Skeletal muscle tissue (tissue), 3 donors: ENCODE measurements at regions not wholly inside any gene's neighbourhood (a gene's known extent, or its start where the extent isn't known, plus 50 kb on each side); places are given as distances from the start of the nearest gene placed in this dataset.

Source experiments
- H3K27ac ChIP-seq: one replicate; pipeline ENCODE4 v1.7.0; 2013; ENCODE audit warnings: mild to moderate bottlenecking, low read depth, low read length, inconsistent platforms
- H3K27me3 ChIP-seq, 3 donors: one replicate each; pipeline ENCODE4 v1.7.0; 2013; ENCODE audit warnings: low read length in 3 of 3; ENCODE audit not compliant: control insufficient read depth in 3 of 3, insufficient read depth in 3 of 3
- H3K36me3 ChIP-seq, 3 donors: one replicate each; pipeline ENCODE4 v1.7.0; 2013; ENCODE audit warnings: low read length in 3 of 3; ENCODE audit not compliant: control insufficient read depth in 3 of 3, insufficient read depth in 3 of 3
- H3K4me1 ChIP-seq, 3 donors: one replicate each; pipeline ENCODE4 v1.7.0; 2013; ENCODE audit warnings: low read length in 3 of 3, mild to moderate bottlenecking in 3 of 3; ENCODE audit not compliant: control insufficient read depth in 3 of 3, insufficient read depth in 3 of 3
- H3K4me3 ChIP-seq, 3 donors: one replicate each; pipeline ENCODE4 v1.7.0; 2013; ENCODE audit warnings: low read length in 3 of 3
- H3K9ac ChIP-seq, 3 donors: one replicate each; pipeline ENCODE4 v1.7.0; 2013; ENCODE audit warnings: low read length in 3 of 3, mild to moderate bottlenecking in 3 of 3, moderate library complexity in 2 of 3, low read depth in 1 of 3
- H3K9me3 ChIP-seq, 3 donors: one replicate each; pipeline ENCODE4 v1.7.0; 2013; ENCODE audit warnings: low read length in 3 of 3; ENCODE audit not compliant: control insufficient read depth in 3 of 3
- donor health status: Osteomylitis.

DNA sequence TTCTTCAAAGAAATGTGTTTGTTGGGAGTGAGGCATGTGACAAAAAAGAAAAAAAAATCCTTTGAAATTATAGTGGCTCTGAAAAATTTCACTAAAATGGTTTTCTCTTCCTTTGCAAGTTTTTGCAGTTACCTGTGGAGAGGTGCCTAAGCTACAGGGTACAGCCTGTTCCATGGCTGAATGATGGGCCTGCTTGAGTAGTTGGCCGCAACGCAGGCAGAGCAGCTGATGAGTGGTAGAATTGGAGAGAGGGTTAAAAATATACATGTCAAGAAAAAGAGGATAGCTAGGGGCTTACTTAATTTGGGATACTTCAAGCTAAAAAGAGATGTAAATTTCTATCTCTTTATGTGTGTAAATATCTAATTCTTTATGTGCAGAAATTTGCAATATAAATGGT is 629.1 kb upstream of the SLC10A2 start:
- no peak overlapping the region for H3K27ac ChIP-seq
- no peaks in the 10 kb centered on the region for H3K27me3 ChIP-seq
- H3K4me1 ChIP-seq, result no peaks in the 10 kb centered on the region
- no peaks in the 10 kb centered on the region for H3K36me3 ChIP-seq
- no peak overlapping the region for H3K9ac ChIP-seq
- H3K9me3 ChIP-seq, result no peaks in the 10 kb centered on the region
- no peak overlapping the region for H3K4me3 ChIP-seq

DNA sequence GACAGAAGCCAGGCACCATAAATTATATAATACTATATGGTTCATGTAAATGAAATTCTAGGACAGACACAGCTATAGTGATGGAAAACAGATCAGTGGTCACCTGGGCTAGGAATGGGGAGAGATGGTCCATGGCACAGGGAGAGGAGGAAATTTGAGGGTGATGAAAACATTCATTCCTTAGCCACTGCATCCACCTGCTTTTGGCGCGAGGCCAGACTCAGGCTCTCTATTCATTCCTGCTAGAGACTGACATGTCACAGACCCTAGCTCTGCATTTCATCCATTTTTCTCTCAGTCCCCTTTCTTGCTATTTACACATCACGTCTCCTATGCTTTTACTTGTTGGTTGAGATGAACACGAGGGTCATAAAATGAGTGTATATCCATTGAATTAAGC is 628.3 kb upstream of the SLC10A2 start:
- no peak overlapping the region for H3K4me3 ChIP-seq
- no peaks in the 10 kb centered on the region for H3K27me3 ChIP-seq
- no peaks in the 10 kb centered on the region for H3K9me3 ChIP-seq
- H3K9ac ChIP-seq, result no peak overlapping the region
- H3K36me3 ChIP-seq, result no peaks in the 10 kb centered on the region
- H3K27ac ChIP-seq, result peak overlapping the region; percentile 9
- H3K4me1 ChIP-seq, result no peaks in the 10 kb centered on the region

DNA sequence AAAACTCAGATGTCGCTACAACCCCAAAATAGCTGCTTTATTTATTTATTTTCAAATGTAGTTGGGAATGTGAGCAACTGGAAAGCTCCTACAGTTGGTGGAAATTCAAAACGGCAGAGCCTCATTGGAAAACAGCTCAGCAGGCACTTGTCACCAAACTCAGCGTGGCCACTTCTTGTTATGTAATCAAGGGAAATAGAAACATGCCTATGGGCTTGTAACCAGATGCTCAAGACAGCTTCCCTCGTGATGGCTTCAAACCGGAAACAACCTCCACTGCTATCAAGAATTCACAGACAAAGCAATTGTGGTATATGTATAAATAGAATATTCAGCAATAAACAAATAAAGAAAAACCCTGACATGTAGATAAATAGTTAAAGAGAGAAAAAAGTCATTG is 627.8 kb upstream of the SLC10A2 start:
- H3K27me3 ChIP-seq, result no peaks in the 10 kb centered on the region
- H3K4me1 ChIP-seq, result no peaks in the 10 kb centered on the region
- no peak overlapping the region for H3K4me3 ChIP-seq
- no peak overlapping the region for H3K9ac ChIP-seq
- H3K36me3 ChIP-seq, result no peaks in the 10 kb centered on the region
- H3K27ac ChIP-seq, result peak overlapping the region; percentile 9
- H3K9me3 ChIP-seq, result no peaks in the 10 kb centered on the region

DNA sequence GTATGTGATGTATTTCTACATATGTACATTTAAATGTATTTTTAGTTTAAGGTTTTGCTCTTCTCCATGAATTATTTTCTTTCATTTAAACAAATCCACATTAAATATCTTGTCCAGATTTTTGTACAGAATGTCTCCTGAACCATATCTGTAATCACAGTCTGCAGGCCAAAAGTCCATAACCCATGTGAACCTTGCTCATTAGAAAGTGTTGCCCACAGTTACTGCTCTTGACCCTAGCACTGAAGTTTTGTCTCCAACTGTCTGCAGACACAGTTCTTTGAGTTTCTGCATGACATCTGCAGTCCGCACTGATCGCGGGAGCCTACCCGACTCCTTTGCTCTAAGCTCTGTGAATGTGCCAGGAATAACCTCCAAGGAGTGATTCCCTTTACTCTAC is 626.2 kb upstream of the SLC10A2 start:
- no peak overlapping the region for H3K4me3 ChIP-seq
- no peak overlapping the region for H3K9ac ChIP-seq
- H3K9me3 ChIP-seq, result no peaks in the 10 kb centered on the region
- no peak overlapping the region for H3K27ac ChIP-seq
- no peaks in the 10 kb centered on the region for H3K36me3 ChIP-seq
- H3K27me3 ChIP-seq, result no peaks in the 10 kb centered on the region
- H3K4me1 ChIP-seq, result no peaks in the 10 kb centered on the region

DNA sequence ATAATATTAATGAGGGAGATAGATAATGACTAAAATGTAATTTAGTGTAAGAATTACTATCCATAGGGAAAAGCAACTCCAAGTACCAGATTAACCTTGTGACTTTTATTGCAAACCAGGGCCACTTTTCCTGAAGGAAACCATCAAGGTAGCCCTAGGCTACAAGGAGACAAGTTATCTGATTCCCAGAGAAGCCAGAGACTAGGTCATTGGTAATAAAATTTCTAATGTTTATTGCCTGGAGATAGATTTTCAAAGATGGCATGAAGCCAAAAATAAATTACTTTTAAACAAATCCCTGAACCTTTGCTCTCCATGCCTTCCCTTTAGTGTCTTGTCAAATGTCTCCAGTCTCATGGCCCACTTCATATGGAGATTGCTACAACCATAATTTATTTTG is 610.1 kb upstream of the SLC10A2 start:
- H3K9me3 ChIP-seq, result no peaks in the 10 kb centered on the region
- H3K36me3 ChIP-seq, result no peaks in the 10 kb centered on the region
- no peaks in the 10 kb centered on the region for H3K4me1 ChIP-seq
- no peak overlapping the region for H3K27ac ChIP-seq
- no peak overlapping the region for H3K4me3 ChIP-seq
- no peak overlapping the region for H3K9ac ChIP-seq
- H3K27me3 ChIP-seq, result no peaks in the 10 kb centered on the region

DNA sequence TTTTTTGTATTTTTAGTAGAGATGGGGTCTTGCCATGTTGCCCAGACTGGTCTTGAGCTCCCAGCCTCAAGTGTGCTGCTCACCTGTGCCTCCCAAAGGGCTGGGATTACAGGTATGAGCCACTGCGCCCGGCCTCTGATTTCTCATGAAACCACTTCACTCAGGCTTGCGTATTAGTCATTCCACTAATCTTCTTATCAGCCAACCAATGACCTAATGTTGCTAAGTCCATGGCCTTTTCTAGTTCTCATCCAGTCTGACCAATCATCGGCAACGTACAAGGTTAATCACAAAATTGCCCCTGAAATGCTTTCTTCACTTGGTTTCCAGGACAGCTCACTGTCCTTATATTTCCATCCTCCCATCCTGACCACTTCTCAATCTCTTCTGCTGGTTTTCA is 605.3 kb upstream of the SLC10A2 start:
- no peak overlapping the region for H3K4me3 ChIP-seq
- no peaks in the 10 kb centered on the region for H3K36me3 ChIP-seq
- H3K27ac ChIP-seq, result no peak overlapping the region
- H3K27me3 ChIP-seq, result no peaks in the 10 kb centered on the region
- H3K9ac ChIP-seq, result no peak overlapping the region
- no peaks in the 10 kb centered on the region for H3K4me1 ChIP-seq
- no peaks in the 10 kb centered on the region for H3K9me3 ChIP-seq

DNA sequence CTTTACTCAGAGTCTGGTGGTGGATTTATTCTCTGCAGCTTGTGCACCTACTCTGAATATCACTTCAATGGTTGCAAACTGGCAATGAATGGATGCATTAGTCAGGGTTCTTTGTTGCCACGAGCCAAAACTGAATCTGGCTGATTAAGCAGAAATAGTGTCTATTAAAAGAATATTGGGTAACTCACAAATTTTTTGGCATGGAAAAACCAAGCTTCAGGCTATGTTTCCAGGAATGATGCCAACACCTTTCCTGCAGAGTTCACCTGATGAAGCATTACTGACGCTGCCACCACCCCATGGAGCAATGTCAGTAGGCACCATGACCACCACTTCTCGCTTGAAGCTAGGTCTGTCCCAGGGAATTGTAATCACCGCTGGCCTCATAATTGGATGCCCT is 597.8 kb upstream of the SLC10A2 start:
- Histone ChIP-seq H3K9me3 (no peaks in the 10 kb centered on the region), H3K9ac (no peak overlapping the region), H3K4me1 (no peaks in the 10 kb centered on the region), H3K36me3 (no peaks in the 10 kb centered on the region), H3K27ac (no peak overlapping the region), H3K27me3 (no peaks in the 10 kb centered on the region), H3K4me3 (no peak overlapping the region)

DNA sequence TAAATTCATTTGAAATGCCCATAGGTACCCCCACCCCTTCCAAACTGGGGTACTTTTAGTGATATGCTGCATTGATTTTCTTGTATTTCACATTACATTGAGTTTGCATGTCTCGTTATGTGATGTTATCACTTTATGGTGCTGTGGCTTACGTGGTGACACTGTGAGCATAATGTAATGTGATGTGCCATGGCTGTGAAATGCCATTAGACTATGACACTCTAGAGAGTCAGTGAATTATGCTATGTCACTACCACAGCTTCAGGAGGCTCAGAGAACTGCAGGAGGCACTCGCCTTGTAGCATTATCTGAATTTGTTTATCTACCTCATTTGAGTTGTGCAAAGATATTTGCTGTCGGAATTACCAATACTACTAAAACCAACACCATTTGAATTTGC is 590.1 kb upstream of the SLC10A2 start:
- H3K4me1 ChIP-seq, result no peaks in the 10 kb centered on the region
- no peak overlapping the region for H3K27ac ChIP-seq
- no peaks in the 10 kb centered on the region for H3K27me3 ChIP-seq
- no peak overlapping the region for H3K9ac ChIP-seq
- H3K4me3 ChIP-seq, result no peak overlapping the region
- no peaks in the 10 kb centered on the region for H3K36me3 ChIP-seq
- H3K9me3 ChIP-seq, result no peaks in the 10 kb centered on the region

DNA sequence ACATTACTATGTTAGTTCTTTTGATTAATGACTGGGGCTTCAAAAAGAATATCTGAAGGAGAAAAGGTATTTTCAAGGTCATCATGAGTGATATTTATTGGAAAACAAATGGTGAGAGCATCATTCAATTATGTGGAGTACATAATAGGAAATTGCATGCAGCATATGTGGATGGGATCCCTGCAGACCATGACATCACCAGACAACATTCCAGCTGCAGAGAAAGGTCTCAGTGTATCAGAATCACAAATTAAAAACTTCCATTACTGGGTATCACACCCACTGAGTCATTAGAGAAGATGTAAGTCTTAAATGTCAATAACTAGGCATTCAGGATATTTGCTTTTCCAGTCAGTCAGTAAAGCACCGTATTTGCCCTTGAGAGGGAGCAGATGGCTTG is 574.4 kb upstream of the SLC10A2 start:
- no peaks in the 10 kb centered on the region for H3K36me3 ChIP-seq

DNA sequence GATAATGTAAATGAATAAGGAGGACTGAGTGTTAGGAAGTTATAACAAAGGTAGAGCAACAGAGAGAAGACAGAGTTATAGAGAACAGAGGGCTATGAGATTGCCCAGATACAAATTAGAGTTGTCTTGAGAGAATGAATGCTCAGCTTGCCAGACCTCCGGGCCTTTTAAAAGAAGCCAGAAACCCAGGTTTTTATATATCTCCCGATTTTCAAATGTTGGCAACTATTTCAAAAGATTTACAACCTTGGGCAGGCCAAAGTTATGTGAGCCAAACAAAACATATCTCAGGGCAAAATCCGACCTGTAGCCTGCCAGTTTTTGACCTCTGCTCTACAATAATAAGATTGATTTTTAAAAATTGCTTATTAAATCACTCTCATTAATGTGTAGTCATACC is 573.1 kb upstream of the SLC10A2 start:
- Histone ChIP-seq H3K4me1 (no peaks in the 10 kb centered on the region), H3K27ac (no peak overlapping the region), H3K36me3 (no peaks in the 10 kb centered on the region), H3K4me3 (no peak overlapping the region), H3K9me3 (no peaks in the 10 kb centered on the region), H3K9ac (no peak overlapping the region), H3K27me3 (no peaks in the 10 kb centered on the region)

More for the DNA sequence above, 574.4 kb upstream of the SLC10A2 start:
- Histone ChIP-seq H3K27me3 (no peaks in the 10 kb centered on the region), H3K9ac (no peak overlapping the region), H3K4me3 (no peak overlapping the region), H3K27ac (no peak overlapping the region), H3K4me1 (no peaks in the 10 kb centered on the region), H3K9me3 (no peaks in the 10 kb centered on the region)

DNA sequence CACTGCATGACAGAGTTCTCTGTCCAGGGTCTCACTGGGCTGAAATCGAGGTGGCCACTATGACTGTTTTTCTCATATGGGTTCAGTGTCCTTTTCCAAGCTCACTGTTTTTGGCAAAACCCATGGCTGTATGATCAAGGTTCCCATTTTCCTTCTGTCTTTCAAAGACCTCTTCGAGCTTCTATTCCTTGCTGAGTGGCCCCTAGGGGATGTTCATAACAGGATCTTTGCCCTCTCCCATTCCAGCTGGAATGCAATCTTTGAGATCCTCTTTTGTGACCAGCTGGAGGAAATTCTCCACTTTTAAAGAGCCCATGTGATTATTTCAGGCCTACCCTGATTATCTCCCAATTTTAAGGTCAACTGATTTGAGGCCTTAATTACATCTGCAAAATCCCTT is 572.5 kb upstream of the SLC10A2 start:
- no peaks in the 10 kb centered on the region for H3K9me3 ChIP-seq
- H3K36me3 ChIP-seq, result no peaks in the 10 kb centered on the region
- no peaks in the 10 kb centered on the region for H3K27me3 ChIP-seq
- H3K4me1 ChIP-seq, result no peaks in the 10 kb centered on the region
- no peak overlapping the region for H3K4me3 ChIP-seq
- H3K27ac ChIP-seq, result no peak overlapping the region
- no peak overlapping the region for H3K9ac ChIP-seq
